ENCODE measurements at regions not wholly inside any gene's neighbourhood (a gene's known extent, or its start where the extent isn't known, plus 50 kb on each side); places are given as distances from the start of the nearest gene placed in this dataset.
"Not testable (repeated sequence)": the region's sequence is repeated elsewhere in the genome, so short reads cannot be mapped to it uniquely, and the experiment has no call there.

- Histone ChIP-seq H3K4me3 (ENCODE audit: low read depth, low read length) (no peak overlapping the region), H3K4me1 (ENCODE audit: control insufficient read depth, insufficient read depth, low read length) (peaks cover 7% of the 10 kb centered on the region), H3K36me3 (ENCODE audit: control insufficient read depth, insufficient read depth, low read length) (no peaks in the 10 kb centered on the region), H3K27me3 (ENCODE audit: control insufficient read depth, insufficient read depth, low read length) (no peaks in the 10 kb centered on the region), H3K9me3 (ENCODE audit: control insufficient read depth, insufficient read depth, low read length) (no peaks in the 10 kb centered on the region), H3K9ac (ENCODE audit: low read depth, low read length) (no peak overlapping the region)
Observed at GRCh38 chr1:243964915-243965314, 86.2 kb upstream of the ZBTB18 start.

GRCh38 chr1:243963571-243963970, 87.5 kb upstream of the ZBTB18 start:
- H3K4me1 ChIP-seq (ENCODE audit: control insufficient read depth, insufficient read depth, low read length) = peaks cover 9% of the 10 kb centered on the region
- no peaks in the 10 kb centered on the region for H3K27me3 ChIP-seq (ENCODE audit: control insufficient read depth, insufficient read depth, low read length)
- no peaks in the 10 kb centered on the region for H3K36me3 ChIP-seq (ENCODE audit: control insufficient read depth, insufficient read depth, low read length)
- no peak overlapping the region for H3K9ac ChIP-seq (ENCODE audit: low read depth, low read length)
- H3K9me3 ChIP-seq (ENCODE audit: control insufficient read depth, insufficient read depth, low read length) = no peaks in the 10 kb centered on the region
- no peak overlapping the region for H3K4me3 ChIP-seq (ENCODE audit: low read depth, low read length)

DNA sequence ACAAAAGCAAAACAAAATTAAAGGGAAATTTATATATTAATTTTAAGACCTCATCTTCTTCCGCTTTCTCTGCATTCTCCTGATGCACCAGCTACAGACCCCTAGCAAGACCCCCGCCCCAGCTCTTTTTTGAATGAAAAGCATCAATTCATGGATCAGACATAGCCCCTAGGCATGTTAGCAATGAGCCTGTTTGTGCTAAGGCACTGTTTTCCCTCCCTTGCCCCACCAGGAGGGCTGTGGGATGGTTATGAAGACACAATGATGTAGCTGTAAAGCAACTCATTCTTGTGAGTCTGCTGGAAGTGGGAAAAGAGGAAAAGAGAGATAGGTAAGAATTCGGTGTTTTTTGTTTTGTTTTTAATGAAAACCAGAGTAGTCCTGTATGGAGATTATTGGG, 88.5 kb upstream of the ZBTB18 start:
- Histone ChIP-seq H3K36me3 (ENCODE audit: control insufficient read depth, insufficient read depth, low read length) (no peaks in the 10 kb centered on the region), H3K9ac (ENCODE audit: low read depth, low read length) (no peak overlapping the region), H3K4me3 (ENCODE audit: low read depth, low read length) (no peak overlapping the region), H3K9me3 (ENCODE audit: control insufficient read depth, insufficient read depth, low read length) (no peaks in the 10 kb centered on the region), H3K27me3 (ENCODE audit: control insufficient read depth, insufficient read depth, low read length) (no peaks in the 10 kb centered on the region), H3K4me1 (ENCODE audit: control insufficient read depth, insufficient read depth, low read length) (peaks cover 4% of the 10 kb centered on the region)

DNA sequence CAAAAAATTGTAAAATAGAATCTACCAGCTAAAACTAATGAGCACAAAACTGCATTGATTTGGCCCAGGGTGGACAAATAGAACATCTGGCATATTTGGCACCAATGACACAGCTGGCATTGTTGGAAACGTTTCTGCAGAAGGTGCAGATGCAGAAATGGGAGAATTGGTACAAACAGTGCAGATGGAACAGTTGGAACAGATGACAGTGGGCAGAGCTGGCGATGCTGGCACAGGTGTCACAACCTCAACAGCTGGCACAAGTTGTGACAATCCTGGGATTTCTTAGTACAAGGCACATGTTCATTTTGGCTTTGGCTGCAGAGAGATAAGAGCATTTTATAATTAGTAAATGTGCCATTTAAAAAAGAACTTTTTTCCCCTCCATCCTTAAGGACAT, 91.1 kb upstream of the ZBTB18 start:
- no peaks in the 10 kb centered on the region for H3K27me3 ChIP-seq (ENCODE audit: control insufficient read depth, insufficient read depth, low read length)
- H3K9me3 ChIP-seq (ENCODE audit: control insufficient read depth, insufficient read depth, low read length) = no peaks in the 10 kb centered on the region
- no peak overlapping the region for H3K4me3 ChIP-seq (ENCODE audit: low read depth, low read length)
- no peaks in the 10 kb centered on the region for H3K36me3 ChIP-seq (ENCODE audit: control insufficient read depth, insufficient read depth, low read length)
- H3K9ac ChIP-seq (ENCODE audit: low read depth, low read length) = no peak overlapping the region
- H3K4me1 ChIP-seq (ENCODE audit: control insufficient read depth, insufficient read depth, low read length) = peaks cover 4% of the 10 kb centered on the region

DNA sequence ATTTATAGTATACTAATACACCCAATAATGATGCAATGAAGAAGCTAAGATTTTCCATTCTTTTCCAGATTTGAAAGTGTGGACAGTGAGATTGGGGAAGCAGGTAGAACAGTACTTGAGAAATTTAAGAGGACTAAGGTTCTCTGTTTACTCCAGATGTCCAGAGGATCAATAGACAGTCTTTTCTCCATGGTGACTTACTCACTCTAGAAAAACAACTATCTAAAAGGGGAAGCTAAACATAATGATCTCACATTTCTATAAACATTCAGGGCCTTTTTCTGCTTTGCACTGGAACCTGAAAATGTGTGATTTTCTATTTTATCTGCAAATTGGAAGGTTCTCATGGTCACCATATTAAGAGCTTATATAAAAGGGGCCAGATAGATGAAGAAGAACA, 93.9 kb upstream of the ZBTB18 start:
- H3K4me3 ChIP-seq (ENCODE audit: low read depth, low read length) = no peak overlapping the region
- no peaks in the 10 kb centered on the region for H3K9me3 ChIP-seq (ENCODE audit: control insufficient read depth, insufficient read depth, low read length)
- peaks cover 4% of the 10 kb centered on the region for H3K4me1 ChIP-seq (ENCODE audit: control insufficient read depth, insufficient read depth, low read length)
- H3K36me3 ChIP-seq (ENCODE audit: control insufficient read depth, insufficient read depth, low read length) = no peaks in the 10 kb centered on the region
- H3K9ac ChIP-seq (ENCODE audit: low read depth, low read length) = no peak overlapping the region
- H3K27me3 ChIP-seq (ENCODE audit: control insufficient read depth, insufficient read depth, low read length) = no peaks in the 10 kb centered on the region

- Histone ChIP-seq H3K36me3 (ENCODE audit: control insufficient read depth, insufficient read depth, low read length) (no peaks in the 10 kb centered on the region), H3K4me3 (ENCODE audit: low read depth, low read length) (no peak overlapping the region), H3K4me1 (ENCODE audit: control insufficient read depth, insufficient read depth, low read length) (peaks cover 4% of the 10 kb centered on the region), H3K9me3 (ENCODE audit: control insufficient read depth, insufficient read depth, low read length) (no peaks in the 10 kb centered on the region), H3K27me3 (ENCODE audit: control insufficient read depth, insufficient read depth, low read length) (no peaks in the 10 kb centered on the region), H3K9ac (ENCODE audit: low read depth, low read length) (no peak overlapping the region)
Observed at GRCh38 chr1:243956450-243956849, 94.6 kb upstream of the ZBTB18 start.

- H3K4me3 ChIP-seq (ENCODE audit: low read depth, low read length); H3K9ac ChIP-seq (ENCODE audit: low read depth, low read length); H3K9me3 ChIP-seq (ENCODE audit: control insufficient read depth, insufficient read depth, low read length); H3K4me1 ChIP-seq (ENCODE audit: control insufficient read depth, insufficient read depth, low read length); H3K36me3 ChIP-seq (ENCODE audit: control insufficient read depth, insufficient read depth, low read length): not testable (repeated sequence)
- peaks cover 12% of the 10 kb centered on the region for H3K27me3 ChIP-seq (ENCODE audit: control insufficient read depth, insufficient read depth, low read length)
Observed at GRCh38 chr1:243951207-243951606, 99.9 kb upstream of the ZBTB18 start.

DNA sequence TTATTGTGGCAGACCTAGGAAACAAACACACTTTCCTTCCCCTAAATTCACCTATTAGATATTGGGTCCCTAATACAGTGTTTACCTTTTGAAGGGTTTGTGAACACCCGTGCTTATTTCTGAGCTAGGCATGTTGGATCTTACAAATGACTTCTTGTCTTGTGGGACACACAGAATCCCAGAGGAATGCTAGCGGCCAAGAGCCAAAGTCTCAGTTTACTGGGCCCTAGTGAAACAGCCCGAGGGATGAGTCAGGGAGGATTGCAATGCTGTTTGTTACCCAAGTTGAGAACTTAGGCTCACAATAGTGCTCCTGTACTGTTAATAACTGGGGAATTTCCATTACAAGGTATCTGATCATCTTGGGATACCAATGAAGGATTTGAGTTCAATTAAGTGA, 100.1 kb upstream of the AKT3 start:
- Histone ChIP-seq H3K36me3 (ENCODE audit: control insufficient read depth, insufficient read depth, low read length) (no peaks in the 10 kb centered on the region), H3K4me1 (ENCODE audit: control insufficient read depth, insufficient read depth, low read length) (peaks cover 3% of the 10 kb centered on the region), H3K27me3 (ENCODE audit: control insufficient read depth, insufficient read depth, low read length) (peaks cover 22% of the 10 kb centered on the region), H3K9me3 (ENCODE audit: control insufficient read depth, insufficient read depth, low read length) (no peaks in the 10 kb centered on the region), H3K4me3 (ENCODE audit: low read depth, low read length) (no peak overlapping the region), H3K9ac (ENCODE audit: low read depth, low read length) (no peak overlapping the region)

- H3K4me3 ChIP-seq (ENCODE audit: low read depth, low read length) = no peak overlapping the region
- peaks cover 36% of the 10 kb centered on the region for H3K27me3 ChIP-seq (ENCODE audit: control insufficient read depth, insufficient read depth, low read length)
- no peak overlapping the region for H3K9ac ChIP-seq (ENCODE audit: low read depth, low read length)
- peaks cover 5% of the 10 kb centered on the region for H3K4me1 ChIP-seq (ENCODE audit: control insufficient read depth, insufficient read depth, low read length)
- H3K9me3 ChIP-seq (ENCODE audit: control insufficient read depth, insufficient read depth, low read length) = no peaks in the 10 kb centered on the region
- H3K36me3 ChIP-seq (ENCODE audit: control insufficient read depth, insufficient read depth, low read length) = no peaks in the 10 kb centered on the region
Observed at GRCh38 chr1:243946946-243947345, 96.9 kb upstream of the AKT3 start.

DNA sequence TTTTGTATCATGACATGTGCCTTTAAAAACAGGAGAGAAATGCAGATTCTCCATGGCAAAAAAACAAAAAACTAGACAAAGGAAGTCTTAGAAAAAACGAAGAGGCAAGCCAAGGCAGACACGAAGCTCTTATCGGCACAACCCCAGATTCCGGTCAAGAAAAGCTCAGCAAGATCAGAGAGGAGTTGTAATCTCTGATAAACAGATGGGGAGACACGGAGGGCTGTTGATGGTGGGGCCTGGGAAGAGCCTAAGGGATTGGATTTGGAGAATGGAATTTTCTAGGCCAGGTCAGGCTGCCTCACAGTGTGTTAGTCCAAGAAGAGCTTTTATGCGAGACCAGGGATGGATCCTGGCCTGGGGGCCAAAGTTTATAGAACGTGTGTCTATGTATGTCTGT, 96.2 kb upstream of the AKT3 start:
- Histone ChIP-seq H3K9ac (ENCODE audit: low read depth, low read length) (no peak overlapping the region), H3K36me3 (ENCODE audit: control insufficient read depth, insufficient read depth, low read length) (no peaks in the 10 kb centered on the region), H3K9me3 (ENCODE audit: control insufficient read depth, insufficient read depth, low read length) (no peaks in the 10 kb centered on the region), H3K4me3 (ENCODE audit: low read depth, low read length) (no peak overlapping the region), H3K4me1 (ENCODE audit: control insufficient read depth, insufficient read depth, low read length) (peaks cover 5% of the 10 kb centered on the region), H3K27me3 (ENCODE audit: control insufficient read depth, insufficient read depth, low read length) (peaks cover 36% of the 10 kb centered on the region)

DNA sequence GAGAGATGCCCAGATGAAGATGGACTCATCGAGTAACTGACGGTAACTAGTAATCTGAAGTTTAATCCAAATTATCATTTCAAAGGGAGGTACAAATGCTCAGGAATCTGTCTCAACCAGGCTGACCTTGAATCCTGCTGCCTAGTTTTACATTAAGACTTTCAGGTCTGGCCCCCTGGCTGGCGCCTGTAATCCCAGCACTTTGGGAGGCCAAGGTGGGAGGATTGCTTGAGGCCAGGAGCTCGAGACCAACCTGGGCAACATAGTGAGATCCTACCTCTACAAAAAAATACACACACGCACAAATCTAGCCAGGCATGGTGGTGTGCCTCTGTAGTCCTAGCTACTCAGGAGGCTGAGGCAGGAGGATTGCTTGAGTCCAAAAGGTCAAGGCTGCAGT, 95.7 kb upstream of the AKT3 start:
- Histone ChIP-seq H3K36me3 (ENCODE audit: control insufficient read depth, insufficient read depth, low read length) (no peaks in the 10 kb centered on the region), H3K9me3 (ENCODE audit: control insufficient read depth, insufficient read depth, low read length) (no peaks in the 10 kb centered on the region), H3K4me1 (ENCODE audit: control insufficient read depth, insufficient read depth, low read length) (peaks cover 5% of the 10 kb centered on the region), H3K9ac (ENCODE audit: low read depth, low read length) (no peak overlapping the region), H3K27me3 (ENCODE audit: control insufficient read depth, insufficient read depth, low read length) (peaks cover 36% of the 10 kb centered on the region), H3K4me3 (ENCODE audit: low read depth, low read length) (no peak overlapping the region)

DNA sequence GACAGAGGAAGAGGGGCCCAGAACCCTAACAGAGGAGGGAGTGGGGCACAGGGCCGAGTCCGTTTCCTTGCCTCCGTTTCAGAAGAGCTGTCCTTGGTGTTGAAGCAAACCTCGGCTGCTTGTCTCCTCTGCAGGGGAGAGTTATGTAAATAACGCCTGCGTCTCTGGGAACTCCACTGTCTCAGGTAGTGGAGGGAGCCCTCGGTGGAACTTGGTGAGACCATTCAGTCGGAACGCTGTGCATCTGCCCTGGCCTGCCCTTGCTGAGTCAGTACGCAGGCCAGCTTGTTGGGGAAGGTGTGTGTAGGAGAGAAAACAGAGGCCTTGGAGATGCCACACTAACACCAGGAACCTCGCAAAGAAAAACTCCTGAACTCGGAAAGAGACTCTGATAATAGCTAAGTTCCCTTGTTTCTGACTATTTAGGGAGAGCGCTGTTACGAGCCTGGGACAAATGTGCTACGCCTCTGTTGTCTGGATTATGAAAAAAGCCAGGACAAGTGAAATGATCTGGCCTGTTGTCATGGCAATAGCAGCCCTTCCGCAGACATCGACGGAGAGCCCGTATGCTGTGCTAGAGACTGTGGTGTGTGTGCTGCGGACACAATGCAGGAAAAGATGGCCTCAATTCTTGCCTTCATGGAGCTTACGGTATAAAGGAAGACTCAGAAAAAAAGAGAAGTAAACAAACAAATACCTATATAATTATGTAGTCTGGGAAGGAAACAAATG, 94.6 kb upstream of the AKT3 start:
- Histone ChIP-seq H3K9me3 (ENCODE audit: control insufficient read depth, insufficient read depth, low read length) (no peaks in the 10 kb centered on the region), H3K9ac (ENCODE audit: low read depth, low read length) (no peak overlapping the region), H3K27me3 (ENCODE audit: control insufficient read depth, insufficient read depth, low read length) (peaks cover 40% of the 10 kb centered on the region), H3K4me3 (ENCODE audit: low read depth, low read length) (peak overlapping the region; percentile 33), H3K4me1 (ENCODE audit: control insufficient read depth, insufficient read depth, low read length) (peaks cover 5% of the 10 kb centered on the region), H3K36me3 (ENCODE audit: control insufficient read depth, insufficient read depth, low read length) (no peaks in the 10 kb centered on the region)

All from iPS-15b (cell line).